Inflammatory macrophage treated with lipopolysaccharide for 4 hours (primary cell): ENCODE measurements at regions not wholly inside any gene's neighbourhood (a gene's known extent, or its start where the extent isn't known, plus 50 kb on each side); places are given as distances from the start of the nearest gene placed in this dataset.

Experiments used
- DNase-seq: peaks from one replicate; pipeline ENCODE4 v3.0.0-alpha.2; 2020

GRCh38 chr10:113446739-113447138 lies 106.1 kb upstream of the HABP2 start:
- no peak for DNase-seq

- no peak for DNase-seq
Observed at GRCh38 chr10:113447278-113447677, 105.6 kb upstream of the HABP2 start.

GRCh38 chr10:113449006-113449695 lies 103.7 kb upstream of the HABP2 start:
- no peak for DNase-seq

- no peak for DNase-seq
Observed at GRCh38 chr10:113450046-113450804, 102.6 kb upstream of the HABP2 start.

GRCh38 chr10:113450906-113451305 lies 101.9 kb upstream of the HABP2 start:
- no peak for DNase-seq

GRCh38 chr10:113452146-113452845 lies 100.6 kb upstream of the HABP2 start:
- DNase-seq, result no peak

- no peak for DNase-seq
Observed at GRCh38 chr10:113453351-113453750, 99.5 kb upstream of the HABP2 start.

GRCh38 chr10:113454341-113455061 lies 98.4 kb upstream of the HABP2 start:
- peak; percentile 29 for DNase-seq

GRCh38 chr10:113455947-113456346 lies 96.9 kb upstream of the HABP2 start:
- no peak for DNase-seq

- no peak for DNase-seq
Observed at GRCh38 chr10:113456741-113457140, 96.1 kb upstream of the HABP2 start.

- DNase-seq, result no peak
Observed at GRCh38 chr10:113457408-113457807, 95.4 kb upstream of the HABP2 start.

GRCh38 chr10:113458451-113458850 lies 94.4 kb upstream of the HABP2 start:
- DNase-seq, result no peak

GRCh38 chr10:113458944-113459343 lies 93.9 kb upstream of the HABP2 start:
- no peak for DNase-seq

GRCh38 chr10:113459626-113460280 lies 93.1 kb upstream of the HABP2 start:
- DNase-seq, result no peak

GRCh38 chr10:113463083-113463482 lies 89.8 kb upstream of the HABP2 start:
- no peak for DNase-seq

- DNase-seq, result no peak
Observed at GRCh38 chr10:113463777-113464176, 89.1 kb upstream of the HABP2 start.

- no peak for DNase-seq
Observed at GRCh38 chr10:113469796-113470195, 83.1 kb upstream of the HABP2 start.

- DNase-seq, result no peak
Observed at GRCh38 chr10:113470372-113471240, 82.2 kb upstream of the HABP2 start.

GRCh38 chr10:113471241-113471996 lies 81.4 kb upstream of the HABP2 start:
- DNase-seq, result no peak

- no peak for DNase-seq
Observed at GRCh38 chr10:113473011-113473410, 79.8 kb upstream of the HABP2 start.

- no peak for DNase-seq
Observed at GRCh38 chr10:113473851-113474250, 79.0 kb upstream of the HABP2 start.
